ENCODE measurements at regions not wholly inside any gene's neighbourhood (a gene's known extent, or its start where the extent isn't known, plus 50 kb on each side); places are given as distances from the start of the nearest gene placed in this dataset.
"Not testable (repeated sequence)": the region's sequence is repeated elsewhere in the genome, so short reads cannot be mapped to it uniquely, and the experiment has no call there.

DNA sequence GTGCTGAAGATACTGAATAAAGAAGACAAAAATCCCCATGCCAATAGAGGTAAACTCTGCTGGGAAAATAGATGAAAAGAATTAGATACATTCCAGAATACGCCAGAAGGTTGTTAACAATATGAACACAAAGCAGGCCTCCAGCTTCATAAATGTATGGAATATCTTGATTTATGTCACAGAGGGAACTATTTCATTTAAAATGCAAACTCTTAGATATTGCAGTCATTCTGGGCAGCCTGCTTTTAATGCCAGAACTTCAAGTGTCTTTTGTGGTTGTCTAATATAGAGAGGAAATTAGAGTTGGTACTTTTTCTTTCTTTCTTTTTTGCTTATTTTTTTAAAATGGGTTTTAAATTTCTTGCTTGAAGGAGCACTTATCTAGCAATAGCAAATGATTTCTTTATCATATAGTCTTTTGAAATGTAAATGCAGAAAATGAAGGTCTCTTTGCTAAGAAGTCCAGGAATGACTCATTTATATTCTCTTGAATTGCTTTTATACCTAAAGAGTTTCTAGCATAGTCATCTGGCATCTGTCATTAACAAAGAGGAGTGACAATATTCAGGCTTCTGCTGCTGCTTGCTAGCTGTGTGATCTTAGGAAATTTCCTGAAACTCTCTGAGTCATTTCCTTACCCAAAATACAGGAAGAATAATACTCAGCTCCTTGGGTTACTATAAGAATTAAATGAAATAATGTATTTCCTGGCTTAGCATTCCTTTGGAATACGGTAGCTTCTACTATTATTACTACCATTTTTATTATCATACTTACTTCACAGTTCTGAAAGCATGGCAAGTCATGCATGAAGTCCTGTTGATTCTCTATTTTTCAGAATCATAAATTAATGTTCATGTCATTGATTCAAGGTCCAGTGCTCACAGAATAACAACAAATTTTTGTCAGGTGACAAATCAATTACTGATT is 527.6 kb downstream of the DIPK2A start:
- H3K4me3 ChIP-seq (ENCODE audit: control insufficient read depth, low read depth, low read length): no peak overlapping the region
- TF ChIP-seq, protein P1, sequence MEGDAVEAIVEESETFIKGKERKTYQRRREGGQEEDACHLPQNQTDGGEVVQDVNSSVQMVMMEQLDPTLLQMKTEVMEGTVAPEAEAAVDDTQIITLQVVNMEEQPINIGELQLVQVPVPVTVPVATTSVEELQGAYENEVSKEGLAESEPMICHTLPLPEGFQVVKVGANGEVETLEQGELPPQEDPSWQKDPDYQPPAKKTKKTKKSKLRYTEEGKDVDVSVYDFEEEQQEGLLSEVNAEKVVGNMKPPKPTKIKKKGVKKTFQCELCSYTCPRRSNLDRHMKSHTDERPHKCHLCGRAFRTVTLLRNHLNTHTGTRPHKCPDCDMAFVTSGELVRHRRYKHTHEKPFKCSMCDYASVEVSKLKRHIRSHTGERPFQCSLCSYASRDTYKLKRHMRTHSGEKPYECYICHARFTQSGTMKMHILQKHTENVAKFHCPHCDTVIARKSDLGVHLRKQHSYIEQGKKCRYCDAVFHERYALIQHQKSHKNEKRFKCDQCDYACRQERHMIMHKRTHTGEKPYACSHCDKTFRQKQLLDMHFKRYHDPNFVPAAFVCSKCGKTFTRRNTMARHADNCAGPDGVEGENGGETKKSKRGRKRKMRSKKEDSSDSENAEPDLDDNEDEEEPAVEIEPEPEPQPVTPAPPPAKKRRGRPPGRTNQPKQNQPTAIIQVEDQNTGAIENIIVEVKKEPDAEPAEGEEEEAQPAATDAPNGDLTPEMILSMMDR (conservative IDR thresholded peaks at IDR 0.05; ENCODE audit: control insufficient read depth, insufficient read depth, low read depth, low read length): no peak
- no peak for DNase-seq (ENCODE audit: low read depth)

- TF ChIP-seq, protein P1 (conservative IDR thresholded peaks at IDR 0.05; ENCODE audit: control insufficient read depth, insufficient read depth, low read depth, low read length): no peak
- H3K4me3 ChIP-seq (ENCODE audit: control insufficient read depth, low read depth, low read length): no peak overlapping the region
- DNase-seq (ENCODE audit: low read depth): no peak
These were observed 529.8 kb downstream of the DIPK2A start for GRCh38 chr3:144501467-144501866.

- no peak overlapping the region for H3K4me3 ChIP-seq (ENCODE audit: control insufficient read depth, low read depth, low read length)
- TF ChIP-seq, protein P1 (conservative IDR thresholded peaks at IDR 0.05; ENCODE audit: control insufficient read depth, insufficient read depth, low read depth, low read length): no peak
- DNase-seq (ENCODE audit: low read depth): no peak
These were observed 530.8 kb downstream of the DIPK2A start for GRCh38 chr3:144502402-144502801.

DNA sequence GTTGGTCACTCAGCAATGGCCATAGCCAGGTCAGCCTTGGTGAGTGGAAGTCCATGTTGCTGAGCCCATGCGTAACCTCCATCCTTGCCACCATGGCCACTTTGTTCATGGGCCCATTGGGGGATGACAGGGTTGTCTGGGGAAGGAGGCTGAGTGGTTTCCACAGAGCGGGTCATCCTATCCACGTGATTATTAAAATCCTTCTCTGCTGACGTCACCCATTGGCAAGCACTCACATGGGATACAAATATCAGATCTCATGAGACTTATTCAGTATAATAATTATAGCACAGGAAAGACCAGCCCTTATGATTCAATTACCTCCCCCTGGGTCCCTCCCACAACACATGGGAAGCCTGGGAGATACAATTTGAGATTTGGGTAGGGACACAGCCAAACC is 534.8 kb downstream of the DIPK2A start:
- DNase-seq (ENCODE audit: low read depth): peak; percentile 5
- H3K4me3 ChIP-seq (ENCODE audit: control insufficient read depth, low read depth, low read length): not testable (repeated sequence)

DNA sequence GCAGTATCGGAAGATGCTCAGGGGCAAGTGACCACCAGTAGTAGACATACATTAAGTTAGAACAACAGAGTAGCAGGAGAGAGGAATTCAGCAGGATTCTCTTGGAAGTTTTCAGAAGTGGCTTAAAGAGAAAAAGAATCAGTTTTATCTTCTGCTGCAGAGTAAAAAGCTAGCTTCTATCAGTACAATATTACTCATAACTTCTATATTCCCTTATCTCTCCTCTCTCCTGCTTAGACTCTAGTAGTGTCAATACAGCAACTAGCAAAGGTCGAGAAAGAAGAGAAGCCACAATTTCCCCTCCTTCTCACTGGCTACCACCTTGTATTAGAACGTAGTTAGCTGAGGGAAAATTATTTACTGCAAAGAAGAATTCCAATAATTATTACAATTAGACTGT is 539.7 kb downstream of the DIPK2A start:
- H3K4me3 ChIP-seq (ENCODE audit: control insufficient read depth, low read depth, low read length): no peak overlapping the region
- TF ChIP-seq, protein P1 (conservative IDR thresholded peaks at IDR 0.05; ENCODE audit: control insufficient read depth, insufficient read depth, low read depth, low read length): no peak
- DNase-seq (ENCODE audit: low read depth): no peak

GRCh38 chr3:144516026-144516425 is 544.4 kb downstream of the DIPK2A start:
- DNase-seq (ENCODE audit: low read depth): no peak
- H3K4me3 ChIP-seq (ENCODE audit: control insufficient read depth, low read depth, low read length): no peak overlapping the region
- TF ChIP-seq, protein P1 (conservative IDR thresholded peaks at IDR 0.05; ENCODE audit: control insufficient read depth, insufficient read depth, low read depth, low read length): no peak

GRCh38 chr3:144516589-144516988 is 545.0 kb downstream of the DIPK2A start:
- DNase-seq (ENCODE audit: low read depth): no peak
- H3K4me3 ChIP-seq (ENCODE audit: control insufficient read depth, low read depth, low read length): no peak overlapping the region
- TF ChIP-seq, protein P1 (conservative IDR thresholded peaks at IDR 0.05; ENCODE audit: control insufficient read depth, insufficient read depth, low read depth, low read length): no peak
